ENCODE measurements at regions not wholly inside any gene's neighbourhood (a gene's known extent, or its start where the extent isn't known, plus 50 kb on each side); places are given as distances from the start of the nearest gene placed in this dataset.

DNA sequence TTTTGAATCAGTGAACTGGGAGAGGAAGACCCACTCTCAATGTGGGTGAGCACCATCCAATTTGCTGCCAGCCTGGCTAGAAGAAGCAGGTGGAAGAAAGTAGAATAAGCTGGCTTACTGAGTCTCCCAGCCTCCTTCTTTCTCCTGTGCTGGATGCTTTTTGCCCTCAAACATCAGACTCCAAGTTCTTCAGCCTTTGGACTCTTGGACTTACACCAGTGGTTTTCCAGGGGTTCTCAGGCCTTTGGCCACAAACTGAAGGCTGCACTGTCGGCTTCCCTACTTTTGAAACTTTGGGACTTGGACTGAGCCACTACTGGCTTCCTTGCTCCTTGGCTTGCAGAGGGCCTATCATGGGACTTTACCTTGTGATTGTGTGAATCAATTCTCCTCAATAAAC is 804.2 kb upstream of the SLITRK1 start:
- DNase-seq = no peak

DNA sequence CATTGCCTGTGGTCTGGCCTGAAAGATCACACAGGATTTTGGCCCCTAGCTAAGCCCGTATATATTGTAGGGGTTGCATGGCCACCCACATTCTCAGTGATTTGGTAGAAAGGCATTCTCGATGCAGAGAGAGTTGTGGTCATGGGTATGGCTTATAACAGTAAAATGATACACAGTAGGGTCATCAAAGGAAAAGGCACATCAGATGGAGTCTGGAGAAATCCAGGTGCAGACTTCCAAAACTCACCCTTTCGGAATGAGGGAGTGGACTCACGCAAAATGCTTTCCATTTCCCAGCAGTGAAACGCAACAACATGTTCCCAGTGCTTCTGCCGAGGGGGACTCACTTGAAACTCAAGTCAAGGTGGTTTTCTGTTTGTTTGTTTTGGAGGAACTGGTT is 802.5 kb upstream of the SLITRK1 start:
- DNase-seq = no peak

DNA sequence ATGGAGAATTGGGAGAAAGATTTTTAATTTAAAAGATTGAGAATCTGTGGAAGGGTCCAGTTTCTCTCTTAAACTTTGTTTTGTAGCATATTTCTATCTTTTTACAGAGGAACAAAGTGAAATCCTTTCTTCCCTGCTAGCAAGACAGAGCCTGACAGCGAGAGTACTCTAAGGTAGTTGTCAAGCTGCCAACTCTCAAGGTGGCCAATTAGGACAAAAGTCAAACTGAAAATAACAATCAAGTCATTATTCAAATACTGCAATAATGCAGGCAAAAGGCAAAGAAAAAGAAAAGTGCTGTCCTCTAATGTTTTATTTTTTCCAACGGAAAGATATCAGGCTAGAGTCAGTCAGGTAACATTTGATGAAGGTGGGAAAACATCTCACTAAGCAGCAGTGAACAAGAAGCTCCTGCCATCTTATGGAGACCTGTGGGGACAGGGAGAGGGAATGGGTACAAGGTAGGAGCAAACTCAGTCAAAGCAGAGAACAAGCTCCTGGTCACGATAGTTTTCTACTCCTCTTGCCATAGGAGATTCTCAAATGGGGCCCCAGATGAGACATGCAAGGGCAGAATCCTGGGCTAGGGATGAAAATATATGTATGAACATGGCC is 801.9 kb upstream of the SLITRK1 start:
- no peak for DNase-seq

DNA sequence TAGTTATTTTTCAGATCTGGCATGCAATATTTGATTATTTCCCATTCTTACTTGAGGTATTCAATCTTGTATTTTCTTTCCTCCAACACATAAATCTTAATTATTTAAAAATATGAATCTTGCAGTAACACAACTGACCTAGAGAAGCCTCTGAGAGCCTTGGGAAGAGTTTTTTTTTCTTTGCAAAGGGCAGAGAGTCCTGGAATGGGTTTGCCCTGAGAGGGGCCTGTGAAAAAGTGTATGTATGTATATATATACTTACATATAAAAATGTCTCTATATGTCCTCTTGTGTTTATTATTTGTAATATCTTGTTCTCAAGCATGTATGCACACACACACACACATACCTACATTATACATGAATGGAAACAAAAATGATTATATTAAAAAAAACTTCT is 801.2 kb upstream of the SLITRK1 start:
- no peak for DNase-seq

DNA sequence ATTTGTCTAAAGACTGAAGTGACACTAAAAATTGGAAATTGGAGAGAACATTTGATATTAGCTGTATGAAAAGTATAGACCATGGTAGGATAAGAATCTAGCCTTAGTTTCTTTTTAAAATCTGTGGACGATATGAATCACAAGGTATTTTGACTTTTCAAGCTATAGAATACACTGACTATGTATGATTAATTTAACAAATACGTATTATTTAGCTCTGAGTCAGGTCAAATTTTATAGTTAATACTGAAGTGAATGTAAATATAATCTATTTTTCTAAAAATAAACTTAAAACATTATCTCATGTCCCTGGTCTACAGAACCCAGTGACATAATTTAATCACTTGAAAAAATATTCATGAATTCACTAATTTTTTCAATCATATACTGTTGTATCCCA is 795.6 kb upstream of the SLITRK1 start:
- no peak for DNase-seq

DNA sequence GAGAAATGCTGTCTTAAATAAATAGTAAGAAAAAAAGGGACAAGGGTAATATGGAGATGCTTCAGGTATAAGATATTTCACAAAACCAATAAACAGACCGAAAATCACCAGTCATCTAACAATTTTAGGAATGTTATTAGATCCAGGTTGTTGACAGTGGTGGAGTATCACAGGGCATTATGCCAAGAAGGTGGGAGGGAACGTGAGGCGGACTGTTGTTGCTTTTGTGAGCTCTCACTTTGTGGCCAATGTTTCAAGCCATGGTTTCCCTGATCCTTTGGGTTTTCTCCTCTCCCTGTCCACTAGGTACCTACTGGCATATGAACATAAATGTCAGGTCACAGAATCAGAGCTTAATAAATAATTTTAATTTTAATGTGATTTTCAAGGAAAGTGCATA is 790.3 kb upstream of the SLITRK1 start:
- DNase-seq = no peak

DNA sequence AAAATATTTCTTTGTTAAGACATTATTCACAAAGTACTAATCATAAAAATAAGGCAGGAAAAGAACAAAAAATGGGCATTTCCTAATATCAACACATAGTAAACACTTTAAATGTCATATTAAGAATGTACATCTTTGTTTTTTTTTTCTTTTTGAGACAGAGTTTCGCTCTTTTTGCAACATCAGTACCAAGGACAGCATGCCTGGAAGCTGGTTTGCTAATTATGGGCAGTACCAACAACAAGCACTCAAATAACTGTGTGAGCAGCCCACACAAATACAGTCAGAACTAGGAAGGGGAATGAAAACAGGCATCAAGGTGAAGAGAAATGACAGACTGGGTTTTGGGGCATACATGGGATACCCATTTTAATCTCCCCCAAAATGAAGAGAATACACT is 788.0 kb upstream of the SLITRK1 start:
- DNase-seq = no peak

DNA sequence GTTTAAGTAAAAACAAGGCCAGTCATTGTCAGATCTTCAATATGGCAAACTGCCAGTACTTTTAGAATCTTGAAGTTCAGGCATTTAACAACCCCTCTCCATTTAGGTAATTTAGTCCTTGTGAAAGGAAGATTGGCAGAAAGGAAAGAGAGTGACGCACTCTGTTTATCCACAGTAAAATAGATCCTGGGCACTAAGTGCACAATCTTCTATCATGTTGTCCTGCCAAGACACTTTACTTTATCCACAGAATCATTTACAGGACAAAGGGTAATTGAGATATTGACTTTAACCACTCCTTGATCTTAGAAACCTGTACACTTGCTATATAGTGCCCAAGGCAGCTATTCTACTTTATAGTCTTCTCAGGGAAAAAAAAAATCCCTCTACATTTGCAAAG is 786.4 kb upstream of the SLITRK1 start:
- DNase-seq = no peak

DNA sequence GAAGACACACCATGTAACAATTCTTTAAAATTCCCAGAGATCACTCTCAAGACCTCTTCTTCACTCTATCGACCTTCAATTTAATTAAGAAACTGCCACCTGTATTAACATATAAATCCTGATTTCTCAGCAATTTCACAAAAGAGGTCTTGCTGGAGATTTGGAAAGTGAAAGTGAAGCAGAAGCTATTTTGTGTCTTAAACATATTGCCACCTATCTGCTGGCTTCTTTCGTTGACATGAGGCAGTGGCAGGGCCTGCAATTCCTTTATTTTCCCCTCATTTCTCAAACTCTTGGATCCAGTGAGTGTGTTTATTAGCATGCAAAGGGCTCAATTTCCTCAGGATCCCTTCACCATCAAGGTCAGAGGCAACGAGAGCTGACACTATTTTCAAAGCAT is 780.2 kb upstream of the SLITRK1 start:
- no peak for DNase-seq

DNA sequence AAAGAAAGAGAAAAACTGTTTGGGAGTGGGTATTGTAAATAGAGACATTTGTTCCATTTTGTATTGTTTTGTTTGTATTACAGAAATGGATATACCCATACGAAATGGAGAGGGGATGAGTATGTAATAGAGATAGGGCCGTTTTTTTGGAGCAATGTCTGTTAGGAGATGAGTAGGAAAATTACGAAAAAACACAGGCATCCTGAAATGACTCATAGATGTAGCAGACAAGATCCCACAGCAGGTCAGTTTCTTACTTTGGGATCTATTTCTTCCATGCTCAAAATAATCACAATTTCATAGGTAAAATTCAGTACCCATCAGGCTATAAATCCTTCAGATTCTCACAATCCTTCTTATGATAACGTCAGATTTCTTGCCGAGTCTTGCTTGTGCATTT is 779.4 kb upstream of the SLITRK1 start:
- DNase-seq = no peak

DNA sequence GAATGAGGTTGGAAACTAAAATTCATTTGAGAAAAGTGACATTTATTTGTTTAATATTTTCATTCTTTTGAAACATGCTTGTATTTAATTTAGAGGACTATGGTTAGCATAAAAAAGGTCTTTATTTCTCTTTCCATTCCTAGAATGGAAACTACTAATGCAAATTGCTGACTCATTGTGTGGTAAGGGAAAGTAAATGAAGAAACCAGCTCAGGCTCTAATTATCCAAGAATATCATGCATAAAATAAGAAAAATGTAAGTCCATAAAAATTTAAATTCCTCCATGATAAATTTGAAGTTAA is 777.0 kb upstream of the SLITRK1 start:
- no peak for DNase-seq

DNA sequence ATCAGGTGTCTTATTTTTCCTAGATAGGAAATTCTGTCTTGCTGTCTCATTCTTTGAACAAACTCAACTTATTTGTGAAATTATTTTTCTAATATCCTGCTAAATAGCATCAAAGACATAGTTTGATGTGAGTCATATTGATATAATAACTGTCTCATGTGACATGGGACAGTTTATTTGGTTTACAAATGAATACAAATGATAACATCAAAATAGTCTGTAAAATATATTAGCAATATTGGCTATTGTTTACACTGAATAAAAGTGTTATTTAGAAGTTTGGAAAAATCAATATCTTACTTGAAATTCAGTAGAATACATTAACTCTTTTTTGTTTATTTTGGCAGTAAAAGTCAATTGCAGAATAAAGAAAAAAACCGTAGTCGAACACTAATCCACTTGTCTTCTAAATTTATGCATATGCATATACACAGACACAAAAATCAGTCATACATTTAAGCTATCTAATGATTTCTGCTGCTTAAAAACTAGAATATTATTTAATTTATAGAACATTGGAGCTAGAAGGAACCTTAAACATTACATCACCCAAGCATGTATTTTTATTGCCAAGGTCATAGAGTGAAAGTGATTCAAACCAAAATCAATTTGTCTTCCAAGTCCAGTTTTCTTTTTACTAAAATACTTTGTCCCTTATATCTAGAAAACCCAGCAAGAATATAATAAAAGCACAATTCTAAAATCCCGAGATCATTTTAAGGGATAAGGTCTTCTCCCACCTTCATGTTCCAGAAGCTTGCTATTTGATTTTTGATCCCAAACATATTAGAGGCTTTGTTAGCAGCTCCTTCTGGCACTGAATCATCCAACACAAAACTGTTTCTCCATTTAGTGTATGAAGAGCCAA is 776.5 kb upstream of the SLITRK1 start:
- DNase-seq = no peak

DNA sequence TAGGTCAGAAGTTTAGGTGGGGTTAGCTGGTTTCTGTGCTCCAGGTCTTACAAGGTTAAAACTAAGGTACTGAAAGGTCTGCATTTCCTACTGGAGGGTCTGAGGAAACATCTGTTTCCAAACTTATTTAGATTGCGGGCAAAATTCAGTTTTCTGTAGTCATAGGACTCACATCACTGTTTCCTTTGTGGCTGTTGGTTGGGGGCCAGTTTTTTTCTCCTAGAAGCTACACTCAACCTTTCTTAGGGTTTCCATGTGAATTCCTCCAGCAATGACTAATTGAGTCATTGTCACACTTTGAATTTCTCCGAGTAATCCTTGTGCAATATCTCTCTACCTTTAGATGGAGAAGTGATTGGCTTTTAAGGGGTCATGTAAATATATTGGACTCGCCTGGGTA is 773.4 kb upstream of the SLITRK1 start:
- DNase-seq = no peak

DNA sequence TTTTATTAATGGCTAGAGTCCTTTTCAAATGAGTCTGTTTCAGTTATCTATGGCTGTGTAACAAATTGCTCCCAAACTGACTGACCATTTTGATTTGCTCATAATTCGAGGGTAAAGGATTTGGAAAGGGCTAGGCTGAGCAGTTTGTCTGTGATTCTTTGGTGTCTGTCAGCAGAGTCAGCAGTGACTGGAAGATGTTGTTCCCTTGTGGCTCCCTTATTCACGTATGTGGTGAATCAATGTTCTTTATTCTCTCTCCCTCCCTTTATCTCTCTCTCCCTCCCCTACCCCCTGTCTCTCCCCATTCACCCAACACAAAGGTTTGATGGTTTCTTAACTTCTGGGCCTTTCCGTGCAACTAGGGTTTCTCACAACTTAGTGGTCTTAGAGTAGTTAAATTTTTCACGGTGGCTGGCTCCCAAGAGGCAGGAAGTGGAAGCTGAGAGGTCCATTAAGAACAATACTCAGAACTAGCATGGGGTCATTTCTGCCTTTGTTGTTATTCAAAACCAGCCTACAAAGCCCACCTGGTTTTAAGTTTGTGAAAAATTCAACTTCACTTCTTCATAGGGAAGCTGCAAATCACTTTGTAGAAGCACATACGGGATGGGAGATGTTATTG is 772.5 kb upstream of the SLITRK1 start:
- DNase-seq = no peak

DNA sequence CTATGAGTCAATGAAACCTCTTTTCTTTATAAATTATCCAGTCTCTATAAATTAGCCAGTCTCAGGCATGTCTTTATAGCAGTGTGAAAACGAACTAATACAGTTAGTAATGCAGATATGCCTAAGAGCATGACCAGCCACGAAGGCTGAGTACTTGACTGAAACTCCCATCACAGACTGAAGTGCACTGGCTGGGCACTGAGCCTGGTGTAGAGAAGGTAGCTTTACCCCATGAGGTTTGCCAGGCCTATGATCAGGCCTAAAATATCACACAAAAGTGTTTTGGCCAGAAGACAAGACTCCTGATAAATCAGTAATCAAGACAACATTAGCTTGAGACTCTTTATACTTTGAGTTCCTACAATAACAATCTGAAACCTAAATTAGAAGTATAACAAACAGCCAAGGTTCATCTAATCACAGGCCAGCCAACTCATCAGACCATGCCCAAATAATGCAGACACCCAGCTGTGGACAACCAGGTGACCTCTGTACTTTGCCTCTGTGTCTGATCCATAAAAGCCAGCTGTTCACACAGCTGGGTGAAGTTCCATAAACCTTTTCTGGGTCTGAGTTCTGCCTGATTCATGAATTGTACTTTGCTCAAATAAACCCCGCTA is 771.8 kb upstream of the SLITRK1 start:
- DNase-seq = no peak

DNA sequence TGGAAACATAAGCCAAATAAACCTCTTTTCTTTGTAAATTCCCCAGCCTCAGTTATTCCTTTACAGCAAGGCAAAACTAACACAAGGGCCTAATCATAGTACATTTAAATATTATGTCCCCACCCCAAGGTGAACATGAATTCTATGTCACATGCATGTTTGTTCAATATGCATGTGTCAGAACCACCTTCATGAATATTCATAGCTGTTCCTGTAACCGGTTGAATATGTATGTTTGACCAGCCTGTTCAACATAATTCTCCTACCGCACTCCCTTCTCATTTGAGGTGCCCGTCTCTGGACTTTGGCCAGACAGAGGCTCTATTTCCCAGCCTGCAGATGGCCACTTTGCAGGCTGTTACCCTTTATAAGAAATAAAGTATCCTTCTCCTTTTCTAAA is 769.4 kb upstream of the SLITRK1 start:
- no peak for DNase-seq

DNA sequence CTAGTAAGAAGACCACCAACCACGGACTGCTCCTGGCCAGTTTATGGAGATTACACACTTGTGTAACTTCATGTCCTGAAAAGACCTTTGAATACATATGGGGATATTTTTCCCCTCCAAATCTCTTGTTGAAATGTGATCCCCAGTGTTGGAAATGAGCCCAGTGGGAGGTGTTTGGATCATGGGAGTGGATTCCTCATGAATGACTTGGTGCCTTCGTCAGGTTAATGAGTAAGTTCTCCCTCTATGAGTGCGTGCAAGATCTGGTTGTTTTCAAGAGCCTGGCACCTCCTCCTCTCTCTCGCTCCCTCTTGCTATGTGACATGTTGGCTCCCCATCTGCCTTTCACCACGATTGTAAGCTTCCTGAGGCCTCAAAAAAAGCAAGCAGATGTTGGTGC is 769.0 kb upstream of the SLITRK1 start:
- DNase-seq = no peak

DNA sequence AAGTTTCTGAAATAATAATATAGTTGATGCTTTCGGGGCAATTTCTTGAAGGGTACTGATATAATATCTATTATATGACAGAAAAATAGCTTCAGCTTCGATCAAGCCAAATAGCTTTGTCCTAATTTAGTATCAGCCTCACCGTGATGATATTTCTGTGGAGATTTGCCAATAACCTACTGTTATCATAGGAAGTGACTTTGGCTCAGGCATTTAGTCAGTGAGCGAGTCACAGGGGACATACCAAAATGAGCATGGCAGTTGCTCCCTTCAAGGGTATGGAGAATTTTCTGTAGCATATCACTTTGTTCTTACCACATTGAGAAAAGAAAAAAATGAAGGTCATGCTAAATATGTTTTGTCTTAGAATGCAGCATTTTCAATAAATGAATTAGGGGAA is 767.6 kb upstream of the SLITRK1 start:
- no peak for DNase-seq

DNA sequence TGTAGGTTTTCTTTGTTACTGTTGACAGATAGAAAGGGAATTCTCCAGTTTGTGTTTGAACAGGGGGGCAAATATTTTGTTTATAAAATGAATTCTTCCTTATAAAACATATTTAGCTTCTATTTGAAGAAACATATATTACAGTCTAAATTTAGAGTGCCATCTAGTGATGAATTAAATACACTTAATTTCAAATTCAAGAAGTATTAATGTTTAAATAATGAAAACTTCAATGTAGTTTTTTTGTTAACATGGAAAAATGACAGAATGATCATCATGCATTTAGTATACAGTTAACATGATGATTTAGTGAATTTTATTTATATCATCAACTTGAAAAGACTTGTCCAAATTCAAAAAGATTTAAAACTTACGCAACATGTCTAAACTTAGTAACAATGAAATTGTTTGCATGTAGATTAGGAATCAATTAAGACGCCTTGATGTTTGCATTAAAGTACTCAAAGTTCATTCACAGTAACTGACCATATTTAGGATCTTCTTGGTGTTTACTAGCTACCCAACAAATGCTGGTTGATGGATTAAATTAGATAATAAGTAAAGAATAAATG is 765.9 kb upstream of the SLITRK1 start:
- DNase-seq = no peak

DNA sequence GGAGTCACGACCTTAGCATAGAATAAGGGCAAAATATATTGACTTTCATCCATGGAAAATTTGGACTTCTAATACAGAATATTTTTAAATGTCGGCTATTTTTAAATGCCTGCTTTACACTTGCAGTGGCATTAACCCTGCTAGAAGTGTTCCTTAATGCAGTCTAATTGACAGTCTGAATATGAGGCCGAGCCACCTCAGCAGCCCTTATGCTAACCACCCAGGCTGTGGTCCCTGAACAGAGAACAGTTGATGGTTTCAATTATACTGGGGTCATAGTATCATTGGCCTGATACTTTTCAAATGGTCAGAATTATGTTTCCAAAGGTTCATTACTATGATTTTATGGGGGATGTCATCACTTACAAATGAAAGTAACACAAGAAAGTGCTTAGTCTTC is 764.7 kb upstream of the SLITRK1 start:
- no peak for DNase-seq

DNA sequence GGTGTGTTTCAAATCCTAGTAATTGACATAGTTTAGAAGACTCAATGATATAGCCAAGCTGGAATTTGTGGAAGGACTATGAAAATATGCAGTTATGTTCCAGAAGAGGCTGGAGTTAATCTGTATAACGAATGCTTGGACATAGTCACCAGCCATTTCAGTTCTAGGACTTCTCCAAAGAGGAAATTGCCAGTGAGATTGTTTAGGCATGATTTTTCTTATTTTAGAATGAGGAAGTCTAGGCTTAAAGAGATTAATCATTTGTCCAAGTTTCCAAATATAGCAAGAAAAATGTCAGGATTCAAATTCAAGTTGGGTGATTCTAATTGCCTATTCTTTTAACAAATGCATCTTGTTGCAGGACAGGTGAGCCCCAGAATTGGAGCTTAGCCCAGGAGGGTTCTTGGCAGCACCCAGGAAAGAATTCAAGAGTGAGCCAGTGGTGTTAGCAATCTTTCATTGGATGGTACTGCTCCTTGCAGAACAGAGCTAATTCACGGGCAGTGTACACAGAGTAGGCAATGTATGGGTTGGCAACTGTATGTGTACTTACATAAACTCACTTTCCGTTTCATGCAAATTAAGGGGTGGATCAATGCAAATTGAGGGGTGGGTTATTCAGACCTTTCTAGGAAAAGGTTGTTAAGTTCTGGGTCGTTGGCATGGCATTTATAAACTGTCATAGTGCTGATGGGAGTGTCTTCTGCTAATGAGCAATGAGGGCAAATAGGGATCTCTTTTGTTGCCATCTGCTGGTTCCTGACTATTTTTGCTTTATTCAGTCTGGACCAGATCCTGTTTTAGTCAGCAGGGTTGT is 763.1 kb upstream of the SLITRK1 start:
- DNase-seq = no peak

DNA sequence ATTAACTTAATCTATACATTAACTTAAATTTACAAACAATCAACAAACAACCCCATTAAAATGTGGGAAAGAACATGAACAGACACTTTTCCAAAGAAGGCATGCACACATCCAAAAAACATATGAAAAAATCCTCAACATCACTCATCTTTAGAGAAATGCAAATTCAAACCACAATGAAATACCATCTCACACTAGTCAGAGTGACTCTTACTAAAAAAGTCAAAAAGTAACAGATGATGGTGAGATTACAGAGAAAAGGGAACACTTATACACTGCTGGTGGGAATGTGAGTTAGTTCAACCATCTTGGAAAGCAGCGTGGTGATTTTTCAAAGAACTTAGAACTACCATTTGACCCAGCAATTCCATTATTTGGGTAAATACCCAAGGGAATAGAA is 759.2 kb upstream of the SLITRK1 start:
- no peak for DNase-seq

DNA sequence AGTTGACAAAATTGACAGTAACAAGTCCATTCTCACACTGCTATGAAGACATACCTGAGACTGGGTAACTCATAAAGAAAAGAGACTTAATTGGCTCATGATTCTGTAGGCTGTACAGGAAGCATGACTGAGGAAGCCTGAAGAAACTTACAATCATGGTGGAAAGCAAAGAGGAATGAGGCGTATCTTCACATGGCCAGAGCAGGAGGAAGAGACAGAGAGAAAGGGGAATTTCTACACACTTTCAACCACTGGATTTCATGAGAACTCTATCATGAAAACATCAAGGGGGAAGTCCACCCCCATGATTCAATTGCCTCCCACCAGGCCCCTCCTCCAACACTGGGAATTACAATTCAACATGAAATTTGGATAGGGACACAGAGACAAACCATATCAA is 758.4 kb upstream of the SLITRK1 start:
- no peak for DNase-seq
